H9 (cell line): ENCODE measurements at regions not wholly inside any gene's neighbourhood (a gene's known extent, or its start where the extent isn't known, plus 50 kb on each side); places are given as distances from the start of the nearest gene placed in this dataset.

ENCODE experiments used
- DNase-seq: peaks from one replicate; pipeline ENCODE4 v3.0.0-alpha.2; 2017
- H2AFZ ChIP-seq: one replicate; pipeline ENCODE4 v1.6.1; 2013; ENCODE audit warnings: mild to moderate bottlenecking, low read length, control low read depth, moderate library complexity
- H2AK5ac ChIP-seq: 2 replicates; pipeline ENCODE4 v1.6.1; 2013; ENCODE audit warnings: low read length, control low read depth, mixed read lengths; ENCODE audit not compliant: insufficient read length
- H2BK120ac ChIP-seq: one replicate; pipeline ENCODE4 v1.6.1; 2013; ENCODE audit warnings: low read depth, mild to moderate bottlenecking, low read length, control low read depth, inconsistent platforms; ENCODE audit not compliant: poor library complexity, severe bottlenecking
- H2BK12ac ChIP-seq: 2 replicates; pipeline ENCODE4 v1.6.1; 2013; ENCODE audit warnings: low read length, control low read depth, mixed read lengths, low read depth; ENCODE audit not compliant: insufficient read length
- H2BK15ac ChIP-seq: 2 replicates; pipeline ENCODE4 v1.6.1; 2013; ENCODE audit warnings: low read depth, low read length, control low read depth
- H2BK20ac ChIP-seq: one replicate; pipeline ENCODE4 v1.6.1; 2013; ENCODE audit warnings: low read depth, mild to moderate bottlenecking, low read length, control low read depth, inconsistent platforms; ENCODE audit not compliant: poor library complexity, severe bottlenecking
- H2BK5ac ChIP-seq: 2 replicates; pipeline ENCODE4 v1.6.1; 2013; ENCODE audit warnings: low read length, control low read depth, mixed read lengths; ENCODE audit not compliant: insufficient read length
- H3K14ac ChIP-seq: 2 replicates; pipeline ENCODE4 v1.6.1; 2013; ENCODE audit warnings: low read length, control low read depth; ENCODE audit not compliant: insufficient read depth
- H3K18ac ChIP-seq: 2 replicates; pipeline ENCODE4 v1.6.1; 2013; ENCODE audit warnings: low read depth, mild to moderate bottlenecking, mixed read lengths, low read length, control low read depth; ENCODE audit not compliant: insufficient read length
- H3K23ac ChIP-seq: 2 replicates; pipeline ENCODE4 v1.6.1; 2013; ENCODE audit warnings: low read length, control low read depth, mixed read lengths, low read depth; ENCODE audit not compliant: insufficient read length
- H3K23me2 ChIP-seq: 2 replicates; pipeline ENCODE4 v1.6.1; 2013; ENCODE audit warnings: low read depth, mild to moderate bottlenecking, mixed read lengths, low read length, control low read depth; ENCODE audit not compliant: insufficient read length, poor library complexity, severe bottlenecking
- H3K27ac ChIP-seq: 2 replicates; pipeline ENCODE4 v1.5.1; 2013; ENCODE audit warnings: low read length, control low read depth, mixed read lengths, low read depth; ENCODE audit not compliant: insufficient read length
- H3K27me3 ChIP-seq: 2 replicates; pipeline ENCODE4 v1.6.1; 2013; ENCODE audit warnings: low read length, control low read depth, inconsistent platforms; ENCODE audit not compliant: insufficient read depth
- H3K4ac ChIP-seq: 2 replicates; pipeline ENCODE4 v1.6.1; 2013; ENCODE audit warnings: low read depth, mild to moderate bottlenecking, control low read depth, inconsistent platforms, low read length, moderate library complexity
- H3K4me1 ChIP-seq: 2 replicates; pipeline ENCODE4 v1.6.1; 2013; ENCODE audit warnings: low read length, control low read depth, inconsistent platforms; ENCODE audit not compliant: insufficient read depth
- H3K4me2 ChIP-seq: 2 replicates; pipeline ENCODE4 v1.6.1; 2013; ENCODE audit warnings: low read length, control low read depth, mixed read lengths; ENCODE audit not compliant: insufficient read length, insufficient read depth
- H3K56ac ChIP-seq: 2 replicates; pipeline ENCODE4 v1.6.1; 2013; ENCODE audit warnings: low read depth, mild to moderate bottlenecking, mixed read lengths, low read length, control low read depth; ENCODE audit not compliant: insufficient read length
- H3K79me1 ChIP-seq: 2 replicates; pipeline ENCODE4 v1.6.1; 2013; ENCODE audit warnings: low read depth, mild to moderate bottlenecking, moderate library complexity, low read length, control low read depth, inconsistent platforms; ENCODE audit not compliant: insufficient read depth, poor library complexity, severe bottlenecking
- H3K79me2 ChIP-seq: 2 replicates; pipeline ENCODE4 v1.6.1; 2013; ENCODE audit warnings: low read length, control low read depth, inconsistent platforms; ENCODE audit not compliant: insufficient read depth
- H3K9ac ChIP-seq: 2 replicates; pipeline ENCODE4 v1.6.1; 2013; ENCODE audit warnings: low read length, control low read depth, mixed read lengths; ENCODE audit not compliant: insufficient read length; ENCODE audit errors: extremely low read depth
- H3K9me3 ChIP-seq: one replicate; pipeline ENCODE4 v1.6.1; 2013; ENCODE audit warnings: low read depth, low read length, inconsistent platforms; ENCODE audit not compliant: control insufficient read depth
- H3T11ph ChIP-seq: one replicate; pipeline ENCODE4 v1.6.1; 2013; ENCODE audit warnings: mild to moderate bottlenecking, low read length, control low read depth, inconsistent platforms
- H4K20me1 ChIP-seq: one replicate; pipeline ENCODE4 v1.6.1; 2013; ENCODE audit not compliant: control insufficient read depth, insufficient read length, insufficient read depth
- H4K5ac ChIP-seq: 2 replicates; pipeline ENCODE4 v1.6.1; 2013; ENCODE audit warnings: low read depth, mild to moderate bottlenecking, mixed read lengths, low read length, control low read depth; ENCODE audit not compliant: insufficient read length
- H4K8ac ChIP-seq: replicated peaks from 2 replicates; pipeline ENCODE4 v1.6.1; 2013; ENCODE audit warnings: low read length, control low read depth, mixed read lengths, low read depth; ENCODE audit not compliant: insufficient read length
- H4K91ac ChIP-seq: 2 replicates; pipeline ENCODE4 v1.6.1; 2013; ENCODE audit warnings: low read depth, mild to moderate bottlenecking, moderate library complexity, mixed read lengths, low read length, control low read depth; ENCODE audit not compliant: insufficient read length
- H3K27ac Mint-ChIP-seq, 3 experiments: 2 replicates in 2 of 3; 3 replicates in 1 of 3; pipeline ENCODE4 v1.8.0; 2020 to 2021; ENCODE audit warnings: mixed read lengths in 3 of 3, mild to moderate bottlenecking in 1 of 3, moderate library complexity in 1 of 3
- H3K27me3 Mint-ChIP-seq: 2 replicates; pipeline ENCODE4 v1.8.0; 2021; ENCODE audit warnings: low read depth, mild to moderate bottlenecking, moderate library complexity, mixed read lengths
- H3K36me3 Mint-ChIP-seq, 3 experiments: 2 replicates in 2 of 3; 3 replicates in 1 of 3; pipeline ENCODE4 v1.8.0; 2020 to 2021; ENCODE audit warnings: low read depth in 3 of 3, mixed read lengths in 3 of 3; ENCODE audit not compliant: insufficient read depth in 1 of 3
- H3K4me1 Mint-ChIP-seq, 2 experiments: 2 replicates each; pipeline ENCODE4 v1.8.0; 2020; ENCODE audit warnings: mixed read lengths in 2 of 2
- H3K4me3 Mint-ChIP-seq, 2 experiments: 2 replicates in 1 of 2; 3 replicates in 1 of 2; pipeline ENCODE4 v1.8.0; 2020 to 2021; ENCODE audit warnings: mild to moderate bottlenecking in 2 of 2, mixed read lengths in 2 of 2, moderate library complexity in 1 of 2
- H3K9me3 Mint-ChIP-seq, 2 experiments: 2 replicates in 1 of 2; 3 replicates in 1 of 2; pipeline ENCODE4 v1.8.0; 2020; ENCODE audit warnings: mild to moderate bottlenecking in 2 of 2, mixed read lengths in 2 of 2, moderate library complexity in 1 of 2
- CTCF ChIP-seq: fragments of 200-600 bp; sonication (generic); conservative IDR thresholded peaks from 3 replicates; pipeline ENCODE4 v1.8.0; 2021; ENCODE audit warnings: antibody characterized with exemption, mild to moderate bottlenecking
- WGBS: extraction: QIAGEN DNeasy Blood & Tissue Kit; methylation state at CpG from one replicate; pipeline ENCODE4 v1.1.7; 2013; ENCODE audit warnings: missing lambda C conversion rate, low lambda C conversion rate, mixed read lengths; ENCODE audit not compliant: insufficient read length; ENCODE audit errors: extremely low coverage; 5-methylcytosine and 5-hydroxymethylcytosine counted together

- no peak overlapping the region for H3K27ac Mint-ChIP-seq
- H3T11ph ChIP-seq: no peak overlapping the region
- H3K23me2 ChIP-seq: no peaks in the 10 kb centered on the region
- no peak overlapping the region for H2BK120ac ChIP-seq
- H4K5ac ChIP-seq: no peak overlapping the region
- no peak overlapping the region for H2AK5ac ChIP-seq
- no peak overlapping the region for H2BK20ac ChIP-seq
- no peaks in the 10 kb centered on the region for H4K20me1 ChIP-seq
- H3K14ac ChIP-seq: no peak overlapping the region
- WGBS: no CpG with 5 or more reads among the region's 4 CpGs
- no peaks in the 10 kb centered on the region for H3K79me1 ChIP-seq
- no peaks in the 10 kb centered on the region for H3K36me3 Mint-ChIP-seq
- no peak overlapping the region for H2AFZ ChIP-seq
- H2BK15ac ChIP-seq: no peak overlapping the region
- H3K27me3 Mint-ChIP-seq: peaks cover under 1% of the 10 kb centered on the region; the same call in 1 of the 2 replicates
- H3K18ac ChIP-seq: no peak overlapping the region
- H3K4me2 ChIP-seq: no peak overlapping the region
- no peaks in the 10 kb centered on the region for H3K9me3 ChIP-seq
- H2BK12ac ChIP-seq: no peak overlapping the region
- no peak overlapping the region for H3K23ac ChIP-seq
- H4K91ac ChIP-seq: no peak overlapping the region
- no peak for TF ChIP-seq CTCF
- no peak overlapping the region for H3K56ac ChIP-seq
- no peak overlapping the region for H3K4ac ChIP-seq
- H2BK5ac ChIP-seq: no peak overlapping the region
- no peaks in the 10 kb centered on the region for H3K9me3 Mint-ChIP-seq
- H3K4me3 Mint-ChIP-seq: no peak overlapping the region
- no peaks in the 10 kb centered on the region for H3K4me1 ChIP-seq
- no peak for DNase-seq
- no peak overlapping the region for H3K27ac ChIP-seq
- H3K4me1 Mint-ChIP-seq: peaks cover 9 to 14% of the 10 kb centered on the region in 2 experiments
- H4K8ac ChIP-seq: no peak overlapping the region
- no peaks in the 10 kb centered on the region for H3K79me2 ChIP-seq
- no peaks in the 10 kb centered on the region for H3K27me3 ChIP-seq
- H3K9ac ChIP-seq: no peak overlapping the region
Observed at GRCh38 chr10:78209970-78210369, 176.3 kb downstream of the RPS24 start.
